ENCODE measurements at regions not wholly inside any gene's neighbourhood (a gene's known extent, or its start where the extent isn't known, plus 50 kb on each side); places are given as distances from the start of the nearest gene placed in this dataset.

DNA sequence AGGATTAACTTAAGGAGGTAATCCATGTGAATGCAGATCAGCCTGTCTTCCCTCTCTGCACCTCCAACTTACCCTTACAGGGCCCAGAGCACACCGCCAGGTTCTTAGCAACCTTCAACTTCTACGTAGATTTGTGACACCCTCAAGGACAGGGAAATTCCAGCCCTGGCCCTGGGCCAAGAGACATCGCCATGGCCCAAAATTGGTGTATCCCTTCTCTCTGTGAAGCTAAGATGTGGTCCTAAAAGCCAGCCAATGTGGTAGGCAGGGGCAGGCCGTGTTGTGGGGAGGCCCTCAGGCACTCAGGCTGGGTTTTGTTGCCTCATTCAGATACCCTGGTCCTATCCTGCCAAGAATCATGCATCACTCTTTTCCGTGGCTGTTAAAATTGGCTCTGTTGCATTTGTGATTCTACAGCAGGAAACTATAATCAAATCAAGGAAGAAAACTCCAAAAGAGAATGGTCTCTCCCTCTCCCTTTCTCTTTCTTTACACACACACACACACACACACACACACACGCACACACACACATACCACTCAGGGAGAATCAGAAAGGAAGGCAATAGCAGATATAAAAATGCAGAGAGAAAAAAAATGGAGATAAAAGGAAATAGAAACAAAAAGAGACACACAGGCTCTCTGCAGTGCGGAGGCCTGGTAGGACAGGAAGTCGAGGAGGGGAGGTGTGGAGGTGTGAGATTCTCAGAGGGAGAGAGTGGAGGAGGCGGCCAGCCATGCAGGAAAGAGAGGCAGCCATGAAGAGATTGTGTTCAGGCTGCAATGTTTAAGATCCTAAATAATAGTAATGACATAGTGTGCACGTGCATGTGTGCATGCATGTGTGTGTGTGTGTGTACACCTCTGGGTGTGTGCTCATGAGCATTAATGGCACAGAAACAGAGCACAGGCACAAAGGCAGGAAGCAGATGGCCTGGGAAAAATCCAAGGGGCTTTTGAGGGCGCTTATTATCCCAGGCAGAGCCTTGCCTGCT, 201.8 kb upstream of the LRFN2 start:
- Histone ChIP-seq H2AFZ (ENCODE audit: low read length) (no peak overlapping the region), H3K9me2 (replicated peaks; ENCODE audit: insufficient read depth, low read length) (no peaks in the 10 kb centered on the region)

GRCh38 chr6:40782355-40782754, 195.2 kb upstream of the LRFN2 start:
- Histone ChIP-seq H3K4me3 (ENCODE audit: low read length) (no peak overlapping the region), H3K36me3 (replicated peaks; ENCODE audit: insufficient read depth, low read length) (no peaks in the 10 kb centered on the region), H3F3A (ENCODE audit: insufficient read depth, low read length) (no peaks in the 10 kb centered on the region), H3K27ac (ENCODE audit: low read length) (no peak overlapping the region), H2AFZ (ENCODE audit: low read length) (no peak overlapping the region), H3K9me3 (replicated peaks; ENCODE audit: insufficient read depth, low read length) (no peaks in the 10 kb centered on the region), H3K9ac (ENCODE audit: low read length) (no peak overlapping the region), H3K79me2 (ENCODE audit: low read length) (no peaks in the 10 kb centered on the region), H3K27me3 (replicated peaks; ENCODE audit: insufficient read depth, low read length) (no peaks in the 10 kb centered on the region), H3K9me2 (replicated peaks; ENCODE audit: insufficient read depth, low read length) (no peaks in the 10 kb centered on the region), H3K4me2 (ENCODE audit: low read depth, low read length) (no peak overlapping the region), H3K4me1 (ENCODE audit: low read length) (no peaks in the 10 kb centered on the region), H4K20me1 (ENCODE audit: insufficient read depth, low read length) (no peaks in the 10 kb centered on the region)
- TF ChIP-seq EZH2 (optimal IDR thresholded peaks at IDR 0.05; ENCODE audit: low read depth, low read length) = no peak
- TF ChIP-seq, protein P1, sequence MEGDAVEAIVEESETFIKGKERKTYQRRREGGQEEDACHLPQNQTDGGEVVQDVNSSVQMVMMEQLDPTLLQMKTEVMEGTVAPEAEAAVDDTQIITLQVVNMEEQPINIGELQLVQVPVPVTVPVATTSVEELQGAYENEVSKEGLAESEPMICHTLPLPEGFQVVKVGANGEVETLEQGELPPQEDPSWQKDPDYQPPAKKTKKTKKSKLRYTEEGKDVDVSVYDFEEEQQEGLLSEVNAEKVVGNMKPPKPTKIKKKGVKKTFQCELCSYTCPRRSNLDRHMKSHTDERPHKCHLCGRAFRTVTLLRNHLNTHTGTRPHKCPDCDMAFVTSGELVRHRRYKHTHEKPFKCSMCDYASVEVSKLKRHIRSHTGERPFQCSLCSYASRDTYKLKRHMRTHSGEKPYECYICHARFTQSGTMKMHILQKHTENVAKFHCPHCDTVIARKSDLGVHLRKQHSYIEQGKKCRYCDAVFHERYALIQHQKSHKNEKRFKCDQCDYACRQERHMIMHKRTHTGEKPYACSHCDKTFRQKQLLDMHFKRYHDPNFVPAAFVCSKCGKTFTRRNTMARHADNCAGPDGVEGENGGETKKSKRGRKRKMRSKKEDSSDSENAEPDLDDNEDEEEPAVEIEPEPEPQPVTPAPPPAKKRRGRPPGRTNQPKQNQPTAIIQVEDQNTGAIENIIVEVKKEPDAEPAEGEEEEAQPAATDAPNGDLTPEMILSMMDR (IDR thresholded peaks at IDR 0.05; ENCODE audit: low read length) = no peak
- TF ChIP-seq EZH2phosphoT487 (IDR thresholded peaks at IDR 0.05; ENCODE audit: low read length) = no peak
- no peak for DNase-seq

More for the DNA sequence above, 201.8 kb upstream of the LRFN2 start:
- DNase-seq = no peak
- Histone ChIP-seq H3K9me3 (replicated peaks; ENCODE audit: insufficient read depth, low read length) (no peaks in the 10 kb centered on the region), H3K4me1 (ENCODE audit: low read length) (no peaks in the 10 kb centered on the region), H3K9ac (ENCODE audit: low read length) (no peak overlapping the region), H3F3A (ENCODE audit: insufficient read depth, low read length) (no peaks in the 10 kb centered on the region), H3K4me2 (ENCODE audit: low read depth, low read length) (no peak overlapping the region), H3K27ac (ENCODE audit: low read length) (no peak overlapping the region), H3K27me3 (replicated peaks; ENCODE audit: insufficient read depth, low read length) (no peaks in the 10 kb centered on the region), H4K20me1 (ENCODE audit: insufficient read depth, low read length) (no peaks in the 10 kb centered on the region), H3K36me3 (replicated peaks; ENCODE audit: insufficient read depth, low read length) (no peaks in the 10 kb centered on the region), H3K79me2 (ENCODE audit: low read length) (no peaks in the 10 kb centered on the region), H3K4me3 (ENCODE audit: low read length) (no peak overlapping the region)
- TF ChIP-seq EZH2 (optimal IDR thresholded peaks at IDR 0.05; ENCODE audit: low read depth, low read length) (no peak), EZH2phosphoT487 (IDR thresholded peaks at IDR 0.05; ENCODE audit: low read length) (no peak)
- TF ChIP-seq, protein P1 (IDR thresholded peaks at IDR 0.05; ENCODE audit: low read length) = no peak

- Histone ChIP-seq H3K27ac (ENCODE audit: low read length) (no peak overlapping the region), H3K4me1 (ENCODE audit: low read length) (no peaks in the 10 kb centered on the region), H3F3A (ENCODE audit: insufficient read depth, low read length) (no peaks in the 10 kb centered on the region), H2AFZ (ENCODE audit: low read length) (no peak overlapping the region), H3K9me3 (replicated peaks; ENCODE audit: insufficient read depth, low read length) (no peaks in the 10 kb centered on the region), H4K20me1 (ENCODE audit: insufficient read depth, low read length) (no peaks in the 10 kb centered on the region), H3K4me2 (ENCODE audit: low read depth, low read length) (no peak overlapping the region), H3K36me3 (replicated peaks; ENCODE audit: insufficient read depth, low read length) (no peaks in the 10 kb centered on the region), H3K9me2 (replicated peaks; ENCODE audit: insufficient read depth, low read length) (no peaks in the 10 kb centered on the region), H3K79me2 (ENCODE audit: low read length) (no peaks in the 10 kb centered on the region), H3K4me3 (ENCODE audit: low read length) (no peak overlapping the region), H3K27me3 (replicated peaks; ENCODE audit: insufficient read depth, low read length) (no peaks in the 10 kb centered on the region), H3K9ac (ENCODE audit: low read length) (no peak overlapping the region)
- TF ChIP-seq EZH2 (optimal IDR thresholded peaks at IDR 0.05; ENCODE audit: low read depth, low read length) = no peak
- TF ChIP-seq, protein P1 (IDR thresholded peaks at IDR 0.05; ENCODE audit: low read length) = no peak
- TF ChIP-seq EZH2phosphoT487 (IDR thresholded peaks at IDR 0.05; ENCODE audit: low read length) = no peak
- no peak for DNase-seq
Measured at GRCh38 chr6:40780637-40781036, 193.5 kb upstream of the LRFN2 start.

Data from MM.1S (cell line).